A549 (cell line): ENCODE measurements at regions not wholly inside any gene's neighbourhood (a gene's known extent, or its start where the extent isn't known, plus 50 kb on each side); places are given as distances from the start of the nearest gene placed in this dataset.

Experiments used
- FOSL2 ChIP-seq, 2 experiments: fragments of 450-650 bp in 1 of 2; fragments of >200 bp in 1 of 2; sonication (Bioruptor Twin) in 1 of 2; formaldehyde crosslinking; IDR thresholded peaks; 2 replicates each; pipeline versions ENCODE4 v1.5.0 to v1.6.1; 2016 to 2020; ENCODE audit warnings: mild to moderate bottlenecking in 1 of 2, moderate library complexity in 1 of 2
- MAFK ChIP-seq: fragments of 450-650 bp; IDR thresholded peaks from 2 replicates; pipeline ENCODE4 v1.6.1; 2014; ENCODE audit not compliant: partially characterized antibody
- NR3C1 ChIP-seq: fragments of >200 bp; sonication (Bioruptor Twin); formaldehyde crosslinking; IDR thresholded peaks from 3 replicates; pipeline ENCODE4 v1.6.1; 2017
- POLR2A ChIP-seq: IDR thresholded peaks from 2 replicates; pipeline ENCODE4 v1.6.1; 2012; ENCODE audit warnings: mild to moderate bottlenecking, low read length
- RFX5 ChIP-seq: fragments of 450-650 bp; IDR thresholded peaks from 2 replicates; pipeline ENCODE4 v1.7.1; 2014; ENCODE audit warnings: antibody characterized with exemption, mild to moderate bottlenecking, moderate library complexity
- TF ChIP-seq, protein P1 (sequence below): fragments of >200 bp; sonication (Bioruptor Twin); formaldehyde crosslinking; IDR thresholded peaks from 3 replicates; pipeline ENCODE4 v1.5.1; 2016

DNA sequence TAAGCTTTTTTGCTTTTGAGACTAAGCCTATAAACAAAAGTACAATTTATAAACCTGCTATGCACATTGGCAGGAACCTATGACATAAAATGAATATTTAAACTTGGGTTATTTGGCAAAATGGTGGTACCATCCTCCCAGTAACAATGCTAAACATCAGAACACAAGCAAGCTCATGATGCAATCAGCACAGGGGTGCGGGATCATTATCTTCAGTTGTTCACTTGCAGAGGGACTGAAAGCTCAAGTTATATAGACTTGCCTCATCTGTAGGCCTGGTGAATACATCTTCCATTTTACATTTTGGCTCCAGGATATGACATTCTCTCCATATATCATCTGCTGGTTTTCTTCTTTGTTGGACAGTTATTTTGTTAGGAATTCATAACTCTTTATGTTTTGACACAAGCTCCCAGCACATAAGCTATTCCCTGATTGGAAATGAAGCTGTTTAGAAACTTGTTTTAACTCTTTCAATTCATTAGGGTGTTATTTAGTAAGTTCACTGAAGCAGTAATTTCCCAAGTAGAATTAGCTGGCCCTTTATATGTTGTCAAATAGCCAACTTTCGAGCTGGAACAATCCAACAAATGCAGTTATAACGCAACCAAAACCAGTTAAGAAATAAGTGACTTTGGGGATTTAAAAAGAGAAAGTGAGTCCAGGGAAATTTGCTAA lies 124.7 kb upstream of the LIFR start:
- TF ChIP-seq, protein P1, sequence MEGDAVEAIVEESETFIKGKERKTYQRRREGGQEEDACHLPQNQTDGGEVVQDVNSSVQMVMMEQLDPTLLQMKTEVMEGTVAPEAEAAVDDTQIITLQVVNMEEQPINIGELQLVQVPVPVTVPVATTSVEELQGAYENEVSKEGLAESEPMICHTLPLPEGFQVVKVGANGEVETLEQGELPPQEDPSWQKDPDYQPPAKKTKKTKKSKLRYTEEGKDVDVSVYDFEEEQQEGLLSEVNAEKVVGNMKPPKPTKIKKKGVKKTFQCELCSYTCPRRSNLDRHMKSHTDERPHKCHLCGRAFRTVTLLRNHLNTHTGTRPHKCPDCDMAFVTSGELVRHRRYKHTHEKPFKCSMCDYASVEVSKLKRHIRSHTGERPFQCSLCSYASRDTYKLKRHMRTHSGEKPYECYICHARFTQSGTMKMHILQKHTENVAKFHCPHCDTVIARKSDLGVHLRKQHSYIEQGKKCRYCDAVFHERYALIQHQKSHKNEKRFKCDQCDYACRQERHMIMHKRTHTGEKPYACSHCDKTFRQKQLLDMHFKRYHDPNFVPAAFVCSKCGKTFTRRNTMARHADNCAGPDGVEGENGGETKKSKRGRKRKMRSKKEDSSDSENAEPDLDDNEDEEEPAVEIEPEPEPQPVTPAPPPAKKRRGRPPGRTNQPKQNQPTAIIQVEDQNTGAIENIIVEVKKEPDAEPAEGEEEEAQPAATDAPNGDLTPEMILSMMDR = no peak
- TF ChIP-seq MAFK = no peak
- TF ChIP-seq FOSL2 (IDR thresholded peaks at IDR 0.05) = no peak
- no peak for TF ChIP-seq FOSL2 (CRISPR knock-in tag; IDR thresholded peaks at IDR 0.05)
- no peak for TF ChIP-seq RFX5
- TF ChIP-seq POLR2A = no peak
- TF ChIP-seq NR3C1 = no peak
